ENCODE measurements at regions not wholly inside any gene's neighbourhood (a gene's known extent, or its start where the extent isn't known, plus 50 kb on each side); places are given as distances from the start of the nearest gene placed in this dataset.

DNA sequence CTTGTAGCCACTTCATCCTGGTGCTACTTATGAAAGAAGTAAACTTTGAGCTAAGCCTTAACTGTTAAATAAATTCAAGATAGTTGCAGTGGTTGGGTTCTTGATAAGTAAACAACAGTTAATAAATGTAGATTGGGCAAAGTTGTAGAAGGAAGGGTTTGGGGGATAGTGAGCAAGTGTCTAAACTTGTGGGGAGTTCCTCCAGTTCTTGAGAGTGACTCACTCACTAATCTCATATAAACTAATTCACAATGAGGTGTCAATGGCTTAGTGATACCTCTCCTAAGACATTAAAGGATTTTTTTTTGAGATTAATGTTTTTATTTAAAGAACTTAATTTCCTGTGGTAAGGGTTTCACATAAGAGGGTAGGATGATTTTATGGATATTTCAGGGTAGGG, 507.4 kb downstream of the BMP2 start:
- TF ChIP-seq GABPA (IDR thresholded peaks at IDR 0.05 in 1 of 2, conservative IDR thresholded peaks at IDR 0.05 in 1 of 2): no peak
- TF ChIP-seq NR2F2 (IDR thresholded peaks at IDR 0.05): no peak
- no peak for TF ChIP-seq SP1 (IDR thresholded peaks at IDR 0.05)
- no peak for TF ChIP-seq TAF1 (conservative IDR thresholded peaks at IDR 0.05)
- no peak for TF ChIP-seq CTCF (IDR thresholded peaks at IDR 0.05; ENCODE audit: low read depth, low read length, missing input control)
- TF ChIP-seq, protein P1, sequence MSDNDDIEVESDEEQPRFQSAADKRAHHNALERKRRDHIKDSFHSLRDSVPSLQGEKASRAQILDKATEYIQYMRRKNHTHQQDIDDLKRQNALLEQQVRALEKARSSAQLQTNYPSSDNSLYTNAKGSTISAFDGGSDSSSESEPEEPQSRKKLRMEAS (IDR thresholded peaks at IDR 0.05): no peak
- TF ChIP-seq HNF4A (conservative IDR thresholded peaks at IDR 0.05): no peak
- TF ChIP-seq FOXA1 (IDR thresholded peaks at IDR 0.05): no peak
- TF ChIP-seq, protein P2, sequence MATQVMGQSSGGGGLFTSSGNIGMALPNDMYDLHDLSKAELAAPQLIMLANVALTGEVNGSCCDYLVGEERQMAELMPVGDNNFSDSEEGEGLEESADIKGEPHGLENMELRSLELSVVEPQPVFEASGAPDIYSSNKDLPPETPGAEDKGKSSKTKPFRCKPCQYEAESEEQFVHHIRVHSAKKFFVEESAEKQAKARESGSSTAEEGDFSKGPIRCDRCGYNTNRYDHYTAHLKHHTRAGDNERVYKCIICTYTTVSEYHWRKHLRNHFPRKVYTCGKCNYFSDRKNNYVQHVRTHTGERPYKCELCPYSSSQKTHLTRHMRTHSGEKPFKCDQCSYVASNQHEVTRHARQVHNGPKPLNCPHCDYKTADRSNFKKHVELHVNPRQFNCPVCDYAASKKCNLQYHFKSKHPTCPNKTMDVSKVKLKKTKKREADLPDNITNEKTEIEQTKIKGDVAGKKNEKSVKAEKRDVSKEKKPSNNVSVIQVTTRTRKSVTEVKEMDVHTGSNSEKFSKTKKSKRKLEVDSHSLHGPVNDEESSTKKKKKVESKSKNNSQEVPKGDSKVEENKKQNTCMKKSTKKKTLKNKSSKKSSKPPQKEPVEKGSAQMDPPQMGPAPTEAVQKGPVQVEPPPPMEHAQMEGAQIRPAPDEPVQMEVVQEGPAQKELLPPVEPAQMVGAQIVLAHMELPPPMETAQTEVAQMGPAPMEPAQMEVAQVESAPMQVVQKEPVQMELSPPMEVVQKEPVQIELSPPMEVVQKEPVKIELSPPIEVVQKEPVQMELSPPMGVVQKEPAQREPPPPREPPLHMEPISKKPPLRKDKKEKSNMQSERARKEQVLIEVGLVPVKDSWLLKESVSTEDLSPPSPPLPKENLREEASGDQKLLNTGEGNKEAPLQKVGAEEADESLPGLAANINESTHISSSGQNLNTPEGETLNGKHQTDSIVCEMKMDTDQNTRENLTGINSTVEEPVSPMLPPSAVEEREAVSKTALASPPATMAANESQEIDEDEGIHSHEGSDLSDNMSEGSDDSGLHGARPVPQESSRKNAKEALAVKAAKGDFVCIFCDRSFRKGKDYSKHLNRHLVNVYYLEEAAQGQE (IDR thresholded peaks at IDR 0.05): no peak
- TF ChIP-seq ZBTB33 (IDR thresholded peaks at IDR 0.05): no peak
- no peak for TF ChIP-seq RAD21 (IDR thresholded peaks at IDR 0.05)
- TF ChIP-seq EGR1 (IDR thresholded peaks at IDR 0.05; ENCODE audit: low read depth in 2 of 2): no peak
- TF ChIP-seq RXRA (IDR thresholded peaks at IDR 0.05): no peak
- no peak for TF ChIP-seq HNF4G (IDR thresholded peaks at IDR 0.05)
- Histone ChIP-seq H3K27ac (ENCODE audit: low read depth in 1 of 2, low read length in 2 of 2) (no peak overlapping the region), H3K9ac (ENCODE audit: low read depth in 1 of 2, low read length in 2 of 2) (no peak overlapping the region), H3K9me3 (ENCODE audit: control insufficient read depth in 4 of 4, low read length in 3 of 4) (no peaks in the 10 kb centered on the region), H3K4me3 (ENCODE audit: low read depth in 1 of 3, low read length in 3 of 3) (no peak overlapping the region), H3K36me3 (ENCODE audit: control insufficient read depth in 4 of 4, insufficient read depth in 3 of 4, low read depth in 1 of 4, low read length in 3 of 4) (no peaks in the 10 kb centered on the region), H3K4me1 (ENCODE audit: control insufficient read depth in 4 of 4, insufficient read depth in 4 of 4, low read length in 3 of 4) (no peaks in the 10 kb centered on the region), H3K27me3 (ENCODE audit: control insufficient read depth in 4 of 4, insufficient read depth in 4 of 4, low read length in 3 of 4) (no peaks in the 10 kb centered on the region)
- no peak for DNase-seq (ENCODE audit: low spot score)

GRCh38 chr20:7275645-7276237, 508.3 kb downstream of the BMP2 start:
- no peak for DNase-seq (ENCODE audit: low spot score)
- Histone ChIP-seq H3K4me1 (ENCODE audit: control insufficient read depth in 4 of 4, insufficient read depth in 4 of 4, low read length in 3 of 4) (no peaks in the 10 kb centered on the region), H3K27me3 (ENCODE audit: control insufficient read depth in 4 of 4, insufficient read depth in 4 of 4, low read length in 3 of 4) (no peaks in the 10 kb centered on the region), H3K36me3 (ENCODE audit: control insufficient read depth in 4 of 4, insufficient read depth in 3 of 4, low read depth in 1 of 4, low read length in 3 of 4) (no peaks in the 10 kb centered on the region), H3K9me3 (ENCODE audit: control insufficient read depth in 4 of 4, low read length in 3 of 4) (no peaks in the 10 kb centered on the region), H3K4me3 (ENCODE audit: low read depth in 1 of 3, low read length in 3 of 3) (no peak overlapping the region), H3K27ac (ENCODE audit: low read depth in 1 of 2, low read length in 2 of 2) (no peak overlapping the region), H3K9ac (ENCODE audit: low read depth in 1 of 2, low read length in 2 of 2) (no peak overlapping the region)
- WGBS: 82% methylated on average over 3 of the region's 3 CpGs
- no peak for TF ChIP-seq HNF4A (conservative IDR thresholded peaks at IDR 0.05)
- TF ChIP-seq FOXA2 (IDR thresholded peaks at IDR 0.05): no peak
- no peak for TF ChIP-seq RAD21 (IDR thresholded peaks at IDR 0.05)
- TF ChIP-seq YY1 (IDR thresholded peaks at IDR 0.05): no peak
- TF ChIP-seq TAF1 (conservative IDR thresholded peaks at IDR 0.05): no peak
- no peak for TF ChIP-seq ATF3 (IDR thresholded peaks at IDR 0.05)
- TF ChIP-seq GABPA (IDR thresholded peaks at IDR 0.05 in 1 of 2, conservative IDR thresholded peaks at IDR 0.05 in 1 of 2): no peak
- TF ChIP-seq FOXA1 (IDR thresholded peaks at IDR 0.05): no peak
- TF ChIP-seq HNF4G (IDR thresholded peaks at IDR 0.05): no peak
- TF ChIP-seq RXRA (IDR thresholded peaks at IDR 0.05): no peak
- no peak for TF ChIP-seq JUND (IDR thresholded peaks at IDR 0.05)
- no peak for TF ChIP-seq ZBTB33 (IDR thresholded peaks at IDR 0.05)
- no peak for TF ChIP-seq CTCF (IDR thresholded peaks at IDR 0.05; ENCODE audit: low read depth, low read length, missing input control)
- TF ChIP-seq NR2F2 (IDR thresholded peaks at IDR 0.05): no peak
- TF ChIP-seq SP1 (IDR thresholded peaks at IDR 0.05): no peak
- TF ChIP-seq, protein P1 (IDR thresholded peaks at IDR 0.05): no peak

Data from liver (tissue), 8 donors.